Stimulated activated CD4-positive, alpha-beta T cell treated with anti-CD3 and anti-CD28 coated beads, Interleukin-12 subunit alpha, Interleukin-12 subunit beta, amount 100 ng/mL, for 24 hours (primary cell): ENCODE measurements at regions not wholly inside any gene's neighbourhood (a gene's known extent, or its start where the extent isn't known, plus 50 kb on each side); places are given as distances from the start of the nearest gene placed in this dataset.
"Not testable (repeated sequence)": the region's sequence is repeated elsewhere in the genome, so short reads cannot be mapped to it uniquely, and the experiment has no call there.

ENCODE experiments used
- DNase-seq, 2 experiments: peaks; one replicate each; pipeline ENCODE4 v3.0.0-alpha.2; 2020; ENCODE audit warnings: low read depth in 2 of 2

DNA sequence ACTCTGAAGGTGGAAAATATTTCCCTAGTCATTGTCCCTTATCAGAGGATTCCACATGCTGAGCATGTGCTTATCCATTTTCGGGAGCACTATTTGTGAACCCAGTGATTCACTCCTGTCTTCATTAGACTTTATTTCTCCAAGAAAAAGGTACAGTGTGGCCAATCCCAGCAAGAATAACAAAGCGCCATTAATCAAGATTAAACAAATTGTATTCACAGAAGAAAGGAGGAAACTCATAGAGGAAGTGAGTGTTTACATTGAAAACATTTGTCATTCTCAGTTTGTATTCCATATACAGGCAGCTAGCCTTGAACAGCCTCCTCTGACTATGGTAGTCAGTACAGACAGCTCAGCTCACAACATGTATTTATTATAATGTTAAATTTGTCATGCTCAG is 1669.9 kb upstream of the SPRY2 start:
- no peak for DNase-seq

DNA sequence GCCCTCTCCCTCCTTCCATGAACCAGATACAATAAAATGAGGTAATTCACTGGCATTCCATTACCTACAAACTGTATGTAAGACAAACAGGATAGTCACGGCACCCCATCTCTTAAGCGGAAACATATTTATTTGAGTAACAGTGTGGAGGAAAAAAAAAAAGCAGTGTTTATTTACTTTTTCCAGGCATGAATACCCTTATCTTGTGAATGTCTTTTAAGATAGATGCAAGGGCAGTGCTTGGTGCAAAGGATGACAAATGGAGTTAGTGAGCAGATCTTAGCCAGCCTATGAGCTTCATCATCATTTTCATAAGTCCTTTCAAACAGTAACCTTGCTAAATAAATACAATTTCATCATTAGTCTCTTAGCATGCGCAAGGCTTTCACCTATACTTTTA is 1661.8 kb upstream of the SPRY2 start:
- no peak for DNase-seq

DNA sequence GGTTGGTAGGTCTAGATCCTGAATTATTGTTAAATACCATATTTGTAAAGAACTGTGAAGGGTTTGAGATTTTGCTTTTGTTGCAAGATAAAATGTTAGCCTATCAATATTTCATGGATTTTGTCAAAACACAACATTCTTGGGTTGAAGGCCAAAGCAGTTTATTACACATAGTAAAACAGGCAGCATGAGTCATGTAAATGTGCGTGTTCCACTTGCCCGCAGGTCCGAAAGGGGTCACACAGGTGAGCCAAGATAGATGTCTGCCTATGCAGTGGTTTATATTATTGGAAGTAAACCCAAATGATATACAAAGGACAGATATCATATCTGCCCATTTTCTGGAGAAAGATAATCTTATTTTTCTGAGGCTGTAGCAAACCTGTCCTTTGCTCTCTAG is 1654.4 kb upstream of the SPRY2 start:
- no peak for DNase-seq

DNA sequence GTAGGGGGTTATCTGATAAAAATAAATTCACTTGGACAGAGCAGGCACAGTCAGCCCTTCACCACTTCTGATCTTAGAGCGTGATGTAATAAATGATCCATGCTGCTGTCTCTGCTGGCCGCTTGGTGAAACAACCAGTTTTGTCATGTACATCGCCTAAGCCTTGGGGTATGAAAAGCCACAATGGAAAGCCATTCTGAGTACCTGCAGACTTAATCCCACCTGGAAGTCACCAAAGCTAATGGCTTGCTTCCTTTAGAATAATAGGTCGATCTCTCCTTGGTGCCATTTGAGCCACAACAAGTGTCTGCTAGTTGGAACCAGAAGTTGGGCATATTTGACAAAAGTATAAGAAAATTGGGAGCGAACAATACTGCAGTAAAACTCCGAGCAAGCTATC is 1649.7 kb upstream of the SPRY2 start:
- DNase-seq = no peak

DNA sequence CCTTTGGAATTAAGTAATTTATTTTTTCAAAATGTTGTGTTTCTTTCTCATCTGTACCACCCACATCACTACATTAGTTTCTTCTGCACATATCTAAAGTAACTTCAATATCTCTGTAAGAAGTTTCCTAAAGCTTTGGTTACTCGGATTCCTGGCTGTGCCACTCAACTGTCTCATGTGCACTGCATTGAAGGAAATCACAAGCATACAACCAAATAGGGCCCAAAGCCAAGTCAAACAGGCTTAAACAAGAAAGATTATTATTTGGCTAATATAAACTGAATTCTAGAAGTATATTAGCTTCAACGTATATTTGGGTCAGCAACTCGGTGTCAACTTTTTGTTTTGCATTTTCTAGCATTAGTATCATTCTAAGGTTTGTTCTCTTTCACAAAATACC is 1647.6 kb upstream of the SPRY2 start:
- no peak for DNase-seq

DNA sequence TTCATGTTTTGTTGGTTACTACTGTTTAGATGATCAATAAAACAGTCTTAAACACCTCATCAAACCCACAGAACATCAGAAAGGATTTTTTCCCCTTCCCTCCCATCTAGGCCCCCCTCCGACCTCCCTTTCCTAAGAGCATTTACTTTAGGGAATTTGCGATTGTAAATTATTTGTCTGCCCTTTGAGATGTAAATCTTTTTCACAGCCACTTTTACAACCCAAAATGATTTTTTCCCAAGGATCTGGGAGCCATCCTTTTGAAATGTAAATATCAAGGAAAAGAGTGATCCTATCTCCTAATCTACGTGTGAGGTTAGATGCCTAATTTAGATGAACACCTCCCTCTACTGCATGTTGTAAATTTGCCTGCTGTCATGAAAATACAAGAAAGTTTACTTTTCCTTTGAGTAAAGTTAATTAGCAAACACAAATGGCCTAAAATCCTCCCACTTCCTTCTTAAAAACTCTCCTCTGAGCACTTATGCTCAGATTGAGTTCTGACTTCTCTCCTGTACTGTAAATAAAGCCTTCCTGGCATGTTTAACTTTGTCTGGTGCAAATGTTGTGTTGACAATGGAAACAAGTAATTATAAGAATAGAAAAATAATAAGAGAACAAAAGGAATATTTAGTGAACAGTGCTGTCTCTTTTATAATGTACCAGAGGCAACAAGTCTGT is 1646.9 kb upstream of the SPRY2 start:
- DNase-seq = no peak

- DNase-seq = no peak
Measured at GRCh38 chr13:81987159-81987558, 1646.2 kb upstream of the SPRY2 start.

- DNase-seq = no peak
Measured at GRCh38 chr13:81986308-81986707, 1645.4 kb upstream of the SPRY2 start.

- no peak for DNase-seq
Measured at GRCh38 chr13:81957121-81957520, 1616.2 kb upstream of the SPRY2 start.

DNA sequence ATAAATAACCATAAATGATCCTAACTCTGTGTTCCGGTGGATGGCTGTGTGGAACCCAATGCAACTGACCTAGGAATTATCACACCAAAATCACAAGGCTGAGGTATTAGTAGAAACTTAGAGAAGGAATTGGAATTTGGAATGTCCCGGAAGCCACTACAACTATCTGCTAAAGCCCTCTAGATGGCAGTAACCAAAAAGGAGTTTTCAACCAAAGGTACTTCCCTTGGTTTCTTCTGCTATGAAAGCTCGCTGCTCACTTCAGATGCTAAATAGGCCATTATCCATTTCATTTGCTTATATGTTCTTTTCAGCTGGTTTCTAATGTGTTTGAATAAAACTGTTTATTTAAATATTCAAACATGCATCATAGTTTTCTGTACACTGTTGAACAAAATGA is 1589.1 kb upstream of the SPRY2 start:
- DNase-seq = no peak

GRCh38 chr13:81927347-81927746 is 1586.4 kb upstream of the SPRY2 start:
- no peak for DNase-seq

- no peak for DNase-seq
Measured at GRCh38 chr13:81917810-81918209, 1576.9 kb upstream of the SPRY2 start.

- no peak for DNase-seq
Measured at GRCh38 chr13:81916461-81916860, 1575.5 kb upstream of the SPRY2 start.

- DNase-seq = no peak
Measured at GRCh38 chr13:81907787-81908372, 1567.0 kb upstream of the SPRY2 start.

DNA sequence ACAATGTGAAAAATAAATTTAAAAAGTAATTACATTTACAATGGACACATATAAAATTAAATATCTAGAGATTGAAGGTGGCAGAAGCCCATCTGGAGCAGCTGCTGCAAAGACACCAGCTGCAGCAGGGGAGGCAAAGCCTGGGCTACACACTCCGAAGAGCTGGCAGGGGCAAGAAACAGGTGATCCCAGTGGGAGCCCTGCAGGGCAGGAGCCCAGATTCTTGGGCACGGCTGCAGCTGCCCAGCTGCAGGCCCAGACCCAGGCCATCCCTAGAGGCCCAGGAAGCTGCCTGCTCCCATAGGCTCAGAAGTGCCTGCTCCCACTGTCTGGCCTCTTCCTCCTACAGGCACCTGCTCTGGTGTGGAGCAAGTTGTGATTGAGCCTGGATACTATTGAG is 1547.9 kb upstream of the SPRY2 start:
- DNase-seq = no peak

DNA sequence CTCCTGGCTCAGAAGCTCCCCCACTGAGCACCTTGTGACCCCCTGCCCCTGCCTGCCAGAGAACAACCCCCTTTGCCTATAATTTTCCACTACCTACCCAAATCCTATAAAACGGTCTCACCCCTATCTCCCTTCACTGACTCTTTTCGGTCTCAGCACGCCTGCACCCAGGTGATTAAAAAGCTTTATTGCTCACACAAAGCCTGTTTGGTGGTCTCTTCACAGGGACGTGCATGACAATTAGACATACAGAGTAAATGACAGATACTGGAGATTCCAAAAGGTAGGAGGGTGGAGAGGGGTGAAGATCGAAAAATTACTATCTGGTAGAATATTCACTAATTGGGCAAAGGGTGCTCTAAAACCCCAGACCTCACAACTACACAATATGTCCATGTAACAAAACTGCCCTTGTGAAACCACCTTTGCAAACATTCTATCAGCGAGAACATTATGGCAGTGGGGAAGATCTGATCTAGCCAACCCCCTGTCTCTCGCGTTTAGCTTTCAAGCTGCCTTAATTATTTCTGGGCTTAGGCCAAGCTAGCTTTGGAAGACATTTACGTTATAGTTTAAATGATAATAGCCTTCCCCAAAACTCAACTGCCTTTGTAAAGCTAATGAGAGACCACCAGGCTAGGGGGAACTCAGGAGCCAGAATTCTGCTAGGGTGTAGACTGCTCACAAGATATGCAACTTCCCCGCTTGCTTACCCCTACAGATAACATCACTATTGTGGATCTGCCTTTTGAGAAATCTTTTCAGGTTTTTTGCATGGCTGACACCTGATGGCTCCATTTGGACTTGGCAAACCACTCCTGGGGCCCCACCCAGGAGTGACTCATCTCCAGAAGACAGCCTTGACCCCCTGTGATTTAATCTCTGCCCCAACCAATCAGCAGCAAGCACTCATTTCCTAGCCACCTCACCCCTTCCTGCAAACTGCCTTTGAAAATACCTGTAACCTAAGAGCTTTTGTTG is 1534.0 kb upstream of the SPRY2 start:
- no peak for DNase-seq

DNA sequence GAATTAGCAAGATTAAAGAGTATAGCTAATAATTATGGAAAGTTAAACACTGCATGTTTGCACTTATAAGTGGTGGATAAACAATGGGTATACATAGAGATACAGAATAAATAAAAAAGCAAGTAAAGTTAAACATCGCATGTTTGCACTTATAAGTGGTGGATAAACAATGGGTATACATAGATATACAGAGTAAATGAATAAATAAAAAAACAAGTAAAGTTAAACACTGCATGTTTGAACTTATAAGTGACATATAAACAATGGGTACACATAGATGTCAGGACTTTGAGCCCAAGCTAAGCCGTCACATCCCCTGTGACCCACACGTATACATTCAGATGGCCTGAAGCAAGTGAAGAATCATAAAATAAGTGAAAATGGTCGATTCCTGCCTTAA is 1533.3 kb upstream of the SPRY2 start:
- no peak for DNase-seq

GRCh38 chr13:81872581-81872980 is 1531.7 kb upstream of the SPRY2 start:
- DNase-seq = no peak

DNA sequence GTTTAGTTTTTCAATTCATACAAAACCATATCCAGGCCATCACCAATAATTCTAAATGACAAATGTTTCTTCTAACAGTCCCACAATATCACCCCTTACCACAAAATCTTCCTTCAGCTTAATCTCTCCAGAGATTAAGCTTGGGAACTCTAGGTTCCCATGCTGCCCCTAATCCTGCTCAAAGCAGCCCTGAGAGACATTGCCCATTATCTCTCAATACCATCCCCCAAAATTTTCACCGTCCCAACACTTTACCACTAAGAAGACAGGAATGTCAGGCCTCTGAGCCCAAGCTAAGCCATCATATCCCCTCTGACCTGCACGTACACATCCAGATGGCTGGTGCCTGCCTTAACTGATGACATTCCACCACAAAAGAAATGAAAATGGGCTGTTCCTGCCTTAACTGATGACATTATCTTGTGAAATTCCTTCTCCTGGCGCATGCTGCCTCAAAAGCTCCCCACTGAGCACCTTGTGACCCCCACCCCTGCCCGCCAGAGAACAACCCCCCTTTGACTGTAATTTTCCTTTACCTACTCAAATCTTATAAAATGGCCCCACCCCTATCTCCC is 1530.9 kb upstream of the SPRY2 start:
- not testable (repeated sequence) for DNase-seq

GRCh38 chr13:81848291-81848690 is 1507.4 kb upstream of the SPRY2 start:
- no peak for DNase-seq

GRCh38 chr13:81846771-81847170 is 1505.8 kb upstream of the SPRY2 start:
- no peak for DNase-seq

GRCh38 chr13:81821259-81821658 is 1480.3 kb upstream of the SPRY2 start:
- no peak for DNase-seq
